Colonic mucosa (tissue), 4 donors: ENCODE measurements at regions not wholly inside any gene's neighbourhood (a gene's known extent, or its start where the extent isn't known, plus 50 kb on each side); places are given as distances from the start of the nearest gene placed in this dataset.

Experiments used
- DNase-seq: peaks from one replicate; pipeline ENCODE4 v3.0.0-alpha.2; 2020
- H3K27ac ChIP-seq: fragments of 200-600 bp; one replicate; pipeline ENCODE4 v1.8.0; 2021
- H3K27me3 ChIP-seq: fragments of 200-600 bp; one replicate; pipeline ENCODE4 v1.8.0; 2021
- H3K36me3 ChIP-seq: fragments of 200-600 bp; one replicate; pipeline ENCODE4 v1.8.0; 2021
- H3K4me1 ChIP-seq: fragments of 200-600 bp; one replicate; pipeline ENCODE4 v1.8.0; 2021; ENCODE audit warnings: mild to moderate bottlenecking
- H3K4me3 ChIP-seq: fragments of 200-600 bp; one replicate; pipeline ENCODE4 v1.8.0; 2021
- H3K9ac ChIP-seq, 2 donors: one replicate each; pipeline ENCODE4 v1.7.0; 2013; ENCODE audit warnings: control low read depth in 2 of 2, low read depth in 2 of 2, low read length in 2 of 2
- H3K9me3 ChIP-seq: fragments of 200-600 bp; one replicate; pipeline ENCODE4 v1.8.0; 2021
- intact Hi-C: fragments of 100-400 bp; cut with DNase I; formaldehyde crosslinking; loops from one replicate; pipeline ENCODE4 v1.14.1; 2022
- TF ChIP-seq, protein P1 (sequence below): fragments of 200-600 bp; IDR thresholded peaks from one replicate; pipeline ENCODE4 v1.8.0; 2022; ENCODE audit warnings: antibody characterized with exemption, mild to moderate bottlenecking
- donor health status: healthy.
- donor health status: DM: no; HTN: no; CAD: no.
- donor health status: DM: no; HTN: no; CAD: no.

DNA sequence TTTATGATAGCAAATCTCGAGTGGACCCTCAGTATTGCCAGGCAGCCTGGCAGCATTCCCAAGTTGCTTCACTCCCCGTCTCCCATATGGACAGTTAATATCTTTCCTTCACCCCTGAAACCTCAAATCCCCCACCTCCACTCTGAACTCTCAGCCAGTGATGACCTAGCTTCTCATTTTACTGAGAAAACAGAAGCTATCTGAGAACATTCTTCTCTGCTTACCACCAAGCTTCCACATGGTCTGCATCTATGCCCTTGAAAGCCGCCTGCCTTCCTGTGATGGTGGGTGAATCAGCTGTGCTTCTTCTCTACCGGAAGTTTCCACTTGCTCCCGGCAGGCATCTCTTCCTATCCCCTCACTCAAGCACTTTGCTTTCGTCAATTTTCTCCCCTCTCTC lies 529.2 kb downstream of the EPHA4 start:
- H3K27ac ChIP-seq = no peak overlapping the region
- H3K9ac ChIP-seq = no peak overlapping the region
- H3K9me3 ChIP-seq = no peaks in the 10 kb centered on the region
- H3K27me3 ChIP-seq = no peaks in the 10 kb centered on the region
- H3K4me1 ChIP-seq = no peaks in the 10 kb centered on the region
- H3K4me3 ChIP-seq = no peak overlapping the region
- no peak for DNase-seq
- TF ChIP-seq, protein P1, sequence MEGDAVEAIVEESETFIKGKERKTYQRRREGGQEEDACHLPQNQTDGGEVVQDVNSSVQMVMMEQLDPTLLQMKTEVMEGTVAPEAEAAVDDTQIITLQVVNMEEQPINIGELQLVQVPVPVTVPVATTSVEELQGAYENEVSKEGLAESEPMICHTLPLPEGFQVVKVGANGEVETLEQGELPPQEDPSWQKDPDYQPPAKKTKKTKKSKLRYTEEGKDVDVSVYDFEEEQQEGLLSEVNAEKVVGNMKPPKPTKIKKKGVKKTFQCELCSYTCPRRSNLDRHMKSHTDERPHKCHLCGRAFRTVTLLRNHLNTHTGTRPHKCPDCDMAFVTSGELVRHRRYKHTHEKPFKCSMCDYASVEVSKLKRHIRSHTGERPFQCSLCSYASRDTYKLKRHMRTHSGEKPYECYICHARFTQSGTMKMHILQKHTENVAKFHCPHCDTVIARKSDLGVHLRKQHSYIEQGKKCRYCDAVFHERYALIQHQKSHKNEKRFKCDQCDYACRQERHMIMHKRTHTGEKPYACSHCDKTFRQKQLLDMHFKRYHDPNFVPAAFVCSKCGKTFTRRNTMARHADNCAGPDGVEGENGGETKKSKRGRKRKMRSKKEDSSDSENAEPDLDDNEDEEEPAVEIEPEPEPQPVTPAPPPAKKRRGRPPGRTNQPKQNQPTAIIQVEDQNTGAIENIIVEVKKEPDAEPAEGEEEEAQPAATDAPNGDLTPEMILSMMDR = no peak
- intact Hi-C loops = no loop called here
- H3K36me3 ChIP-seq = no peaks in the 10 kb centered on the region

- TF ChIP-seq, protein P1 = no peak
Measured at GRCh38 chr2:221044781-221045180, 527.3 kb downstream of the EPHA4 start.

GRCh38 chr2:221050020-221050795 lies 521.9 kb downstream of the EPHA4 start:
- no peak overlapping the region for H3K9ac ChIP-seq
- DNase-seq = no peak
- no peaks in the 10 kb centered on the region for H3K4me1 ChIP-seq
- no peak overlapping the region for H3K4me3 ChIP-seq
- no peaks in the 10 kb centered on the region for H3K36me3 ChIP-seq
- intact Hi-C loops = no loop called here
- TF ChIP-seq, protein P1 = no peak
- H3K27ac ChIP-seq = no peak overlapping the region
- H3K9me3 ChIP-seq = no peaks in the 10 kb centered on the region
- no peaks in the 10 kb centered on the region for H3K27me3 ChIP-seq

More at GRCh38 chr2:221044781-221045180, 527.3 kb downstream of the EPHA4 start:
- Histone ChIP-seq H3K36me3 (no peaks in the 10 kb centered on the region), H3K27me3 (no peaks in the 10 kb centered on the region), H3K4me1 (no peaks in the 10 kb centered on the region), H3K9ac (no peak overlapping the region), H3K4me3 (no peak overlapping the region), H3K27ac (no peak overlapping the region), H3K9me3 (no peaks in the 10 kb centered on the region)
- no peak for DNase-seq
- intact Hi-C loops = no loop called here

DNA sequence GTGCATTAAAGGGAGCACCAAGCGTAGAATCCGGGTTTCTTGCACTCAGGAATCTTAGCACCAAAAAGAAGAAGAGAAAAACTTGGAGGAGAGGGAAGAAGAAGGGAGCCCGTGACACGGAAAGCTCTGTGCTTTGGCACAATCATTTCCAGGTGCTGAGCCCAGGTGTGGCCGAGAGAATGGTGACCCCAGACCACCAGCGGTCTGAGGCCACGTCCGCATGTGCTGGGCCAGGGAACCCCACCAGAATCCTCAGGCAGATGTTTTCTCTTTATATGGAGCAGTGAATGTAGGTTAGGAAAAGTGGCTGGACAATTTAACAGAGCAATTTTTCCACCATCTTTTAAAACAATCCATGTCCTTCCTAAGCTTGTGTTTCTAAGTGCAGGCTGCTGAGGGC lies 520.9 kb downstream of the EPHA4 start:
- Histone ChIP-seq H3K27ac (no peak overlapping the region), H3K9me3 (no peaks in the 10 kb centered on the region), H3K4me1 (no peaks in the 10 kb centered on the region), H3K9ac (no peak overlapping the region), H3K27me3 (no peaks in the 10 kb centered on the region), H3K36me3 (no peaks in the 10 kb centered on the region), H3K4me3 (no peak overlapping the region)
- intact Hi-C loops = no loop called here
- TF ChIP-seq, protein P1 = no peak
- DNase-seq = no peak

- no peak overlapping the region for H3K4me3 ChIP-seq
- H3K4me1 ChIP-seq = no peaks in the 10 kb centered on the region
- TF ChIP-seq, protein P1 = no peak
- H3K27ac ChIP-seq = no peak overlapping the region
- no peak for DNase-seq
- intact Hi-C loops = no loop called here
- no peak overlapping the region for H3K9ac ChIP-seq
- H3K36me3 ChIP-seq = no peaks in the 10 kb centered on the region
- H3K9me3 ChIP-seq = no peaks in the 10 kb centered on the region
- no peaks in the 10 kb centered on the region for H3K27me3 ChIP-seq
Measured at GRCh38 chr2:221060376-221060775, 511.7 kb downstream of the EPHA4 start.
